ENCODE measurements at regions not wholly inside any gene's neighbourhood (a gene's known extent, or its start where the extent isn't known, plus 50 kb on each side); places are given as distances from the start of the nearest gene placed in this dataset.

DNA sequence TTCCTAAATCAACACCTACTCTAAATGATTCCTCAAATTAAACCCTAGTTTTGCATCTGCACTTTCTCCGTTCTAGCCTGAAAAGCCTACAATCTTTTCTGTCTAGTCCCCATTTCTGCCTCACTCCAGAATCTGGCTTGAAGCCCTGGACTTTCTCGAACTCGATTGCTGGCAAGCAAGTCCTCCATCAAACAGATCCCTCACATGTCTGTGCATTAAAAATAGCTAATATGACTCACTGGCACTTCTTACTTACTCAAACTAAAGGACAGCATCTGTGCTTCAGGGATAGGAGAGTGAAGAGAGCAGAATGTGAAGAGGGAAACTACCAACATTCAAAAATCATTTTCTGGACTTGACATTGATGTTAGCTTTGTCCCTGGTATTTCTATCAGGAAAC lies 51.8 kb upstream of the CXADR start:
- no peak for TF ChIP-seq POLR2A (IDR thresholded peaks at IDR 0.05; ENCODE audit: low read depth, low read length)
- no peak for TF ChIP-seq PAX5 (IDR thresholded peaks at IDR 0.05; ENCODE audit: insufficient read depth, low read length, severe bottlenecking)
- no peak for TF ChIP-seq TAF1 (IDR thresholded peaks at IDR 0.05; ENCODE audit: low read depth, low read length)
